Neural crest cell (in vitro differentiated cells): ENCODE measurements at regions not wholly inside any gene's neighbourhood (a gene's known extent, or its start where the extent isn't known, plus 50 kb on each side); places are given as distances from the start of the nearest gene placed in this dataset.

Experiments used
- DNase-seq: peaks from one replicate; pipeline ENCODE4 v3.0.0; 2021; ENCODE audit warnings: low read depth, mixed read lengths, low spot score
- H3K27ac Mint-ChIP-seq: one replicate; pipeline ENCODE4 v1.8.0; 2021; ENCODE audit warnings: mild to moderate bottlenecking, mixed read lengths; ENCODE audit not compliant: unreplicated experiment
- H3K27me3 Mint-ChIP-seq: 2 replicates; pipeline ENCODE4 v1.8.0; 2021; ENCODE audit warnings: low read depth, mild to moderate bottlenecking, mixed read lengths
- H3K36me3 Mint-ChIP-seq: 2 replicates; pipeline ENCODE4 v1.8.0; 2021; ENCODE audit warnings: low read depth, mild to moderate bottlenecking, mixed read lengths
- H3K4me1 Mint-ChIP-seq: 2 replicates; pipeline ENCODE4 v1.8.0; 2021; ENCODE audit warnings: mixed read lengths
- H3K4me3 Mint-ChIP-seq: one replicate; pipeline ENCODE4 v1.8.0; 2021; ENCODE audit warnings: mild to moderate bottlenecking, mixed read lengths
- H3K9me3 Mint-ChIP-seq: 2 replicates; pipeline ENCODE4 v1.8.0; 2021; ENCODE audit warnings: mixed read lengths
- CTCF ChIP-seq: fragments of 200-600 bp; sonication (generic); conservative IDR thresholded peaks from 2 replicates; pipeline ENCODE4 v1.5.0; 2021; ENCODE audit warnings: antibody characterized with exemption, mild to moderate bottlenecking

- H3K4me1 Mint-ChIP-seq = peaks cover 5% of the 10 kb centered on the region
- no peaks in the 10 kb centered on the region for H3K9me3 Mint-ChIP-seq
- H3K27me3 Mint-ChIP-seq = no peaks in the 10 kb centered on the region
- H3K36me3 Mint-ChIP-seq = no peaks in the 10 kb centered on the region
- DNase-seq = no peak
- H3K4me3 Mint-ChIP-seq = no peak overlapping the region
- no peak overlapping the region for H3K27ac Mint-ChIP-seq
- TF ChIP-seq CTCF = no peak
Measured at GRCh38 chr20:54710341-54710740, 234.9 kb downstream of the DOK5 start.

- Mint-ChIP-seq H3K27ac (no peak overlapping the region), H3K27me3 (no peaks in the 10 kb centered on the region), H3K9me3 (no peaks in the 10 kb centered on the region), H3K4me1 (no peaks in the 10 kb centered on the region), H3K4me3 (no peak overlapping the region), H3K36me3 (no peaks in the 10 kb centered on the region)
- no peak for TF ChIP-seq CTCF
- DNase-seq = no peak
Measured at GRCh38 chr20:54708229-54708628, 232.8 kb downstream of the DOK5 start.

- no peaks in the 10 kb centered on the region for H3K36me3 Mint-ChIP-seq
- no peaks in the 10 kb centered on the region for H3K9me3 Mint-ChIP-seq
- no peaks in the 10 kb centered on the region for H3K4me1 Mint-ChIP-seq
- H3K27me3 Mint-ChIP-seq = no peaks in the 10 kb centered on the region
- DNase-seq = no peak
- H3K4me3 Mint-ChIP-seq = no peak overlapping the region
- no peak for TF ChIP-seq CTCF
- no peak overlapping the region for H3K27ac Mint-ChIP-seq
Measured at GRCh38 chr20:54707801-54708200, 232.4 kb downstream of the DOK5 start.

- Mint-ChIP-seq H3K9me3 (no peaks in the 10 kb centered on the region), H3K36me3 (no peaks in the 10 kb centered on the region)
Measured at GRCh38 chr20:54706581-54706980, 231.2 kb downstream of the DOK5 start.

GRCh38 chr20:54704032-54704635 is 228.7 kb downstream of the DOK5 start:
- no peak overlapping the region for H3K27ac Mint-ChIP-seq

More at GRCh38 chr20:54706581-54706980, 231.2 kb downstream of the DOK5 start:
- no peak for TF ChIP-seq CTCF
- DNase-seq = no peak
- Mint-ChIP-seq H3K27me3 (no peaks in the 10 kb centered on the region), H3K27ac (no peak overlapping the region), H3K4me1 (no peaks in the 10 kb centered on the region), H3K4me3 (no peak overlapping the region)

More at GRCh38 chr20:54704032-54704635, 228.7 kb downstream of the DOK5 start:
- no peak for DNase-seq
- TF ChIP-seq CTCF = no peak
- Mint-ChIP-seq H3K9me3 (no peaks in the 10 kb centered on the region), H3K27me3 (no peaks in the 10 kb centered on the region), H3K36me3 (no peaks in the 10 kb centered on the region), H3K4me3 (no peak overlapping the region), H3K4me1 (no peaks in the 10 kb centered on the region)
